NCI-H1436 (cell line): ENCODE measurements at regions not wholly inside any gene's neighbourhood (a gene's known extent, or its start where the extent isn't known, plus 50 kb on each side); places are given as distances from the start of the nearest gene placed in this dataset.
"Not testable (repeated sequence)": the region's sequence is repeated elsewhere in the genome, so short reads cannot be mapped to it uniquely, and the experiment has no call there.

Experiments used
- DNase-seq: peaks from one replicate; lab custom pipeline; 2025; lab: John Stamatoyannopoulos, UW

GRCh38 chrX:63179852-63180251 is 171.3 kb downstream of the SPIN4 start:
- not testable (repeated sequence) for DNase-seq

GRCh38 chrX:63176578-63176977 is 174.6 kb downstream of the SPIN4 start:
- DNase-seq, result not testable (repeated sequence)

DNA sequence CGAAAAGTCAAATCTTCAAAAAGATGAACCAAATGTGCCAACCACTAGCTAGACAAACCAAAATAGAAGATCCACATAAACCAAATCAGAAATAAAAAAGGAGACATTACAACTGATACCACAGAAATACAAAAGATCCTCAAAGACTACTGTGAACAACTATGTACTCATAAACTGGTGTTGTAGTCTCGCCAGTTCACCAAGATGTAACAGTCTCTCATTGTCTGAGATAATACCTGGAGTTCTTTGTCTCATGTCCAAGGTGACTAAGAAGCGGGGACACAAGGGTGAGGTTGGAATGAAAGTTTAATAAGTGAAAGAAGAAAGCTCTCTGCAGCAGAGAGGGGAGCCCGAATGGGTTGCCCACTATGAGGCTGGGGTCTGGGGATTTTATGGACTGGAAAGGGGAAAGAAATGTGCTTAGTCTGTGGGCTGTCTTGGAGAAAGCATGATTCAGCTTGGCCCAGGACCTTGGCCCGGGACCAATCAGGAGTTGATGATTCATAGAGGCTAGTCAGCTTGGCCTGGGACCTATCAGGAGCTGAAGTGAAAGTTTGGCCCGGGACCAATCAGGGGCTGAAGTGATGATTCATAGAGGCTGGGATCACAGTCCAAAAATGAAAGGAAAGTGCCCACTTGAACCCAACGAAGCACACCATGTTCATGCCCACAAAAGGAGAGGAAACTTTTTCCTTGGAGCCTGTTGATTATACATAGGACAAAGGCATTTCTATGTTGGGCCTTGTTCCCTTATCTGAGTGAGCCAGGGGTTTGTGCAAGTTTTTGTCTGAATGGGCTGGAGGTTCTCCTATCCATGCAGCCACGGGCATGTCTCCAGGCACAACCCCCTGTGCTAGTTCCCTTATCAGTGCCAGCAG is 177.1 kb downstream of the SPIN4 start:
- not testable (repeated sequence) for DNase-seq

DNA sequence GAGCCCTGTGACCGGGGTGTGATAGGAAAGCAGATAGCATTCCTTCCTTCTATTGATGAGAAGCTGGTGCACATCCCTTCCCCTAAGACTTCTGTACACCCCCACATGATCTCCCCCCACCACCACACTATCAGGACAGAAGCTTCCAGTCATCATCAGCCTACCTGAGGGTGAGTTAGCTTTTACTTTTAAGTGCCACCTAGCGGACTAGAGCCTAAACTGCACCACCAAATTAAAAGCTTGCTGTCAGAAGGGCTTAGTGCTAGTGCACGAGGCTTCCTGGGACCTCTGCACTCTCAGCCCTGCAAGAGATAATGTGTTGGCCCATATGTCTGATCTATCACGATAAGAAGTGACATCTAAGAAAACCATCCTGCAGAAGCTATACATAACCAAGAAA is 181.7 kb downstream of the SPIN4 start:
- not testable (repeated sequence) for DNase-seq

DNA sequence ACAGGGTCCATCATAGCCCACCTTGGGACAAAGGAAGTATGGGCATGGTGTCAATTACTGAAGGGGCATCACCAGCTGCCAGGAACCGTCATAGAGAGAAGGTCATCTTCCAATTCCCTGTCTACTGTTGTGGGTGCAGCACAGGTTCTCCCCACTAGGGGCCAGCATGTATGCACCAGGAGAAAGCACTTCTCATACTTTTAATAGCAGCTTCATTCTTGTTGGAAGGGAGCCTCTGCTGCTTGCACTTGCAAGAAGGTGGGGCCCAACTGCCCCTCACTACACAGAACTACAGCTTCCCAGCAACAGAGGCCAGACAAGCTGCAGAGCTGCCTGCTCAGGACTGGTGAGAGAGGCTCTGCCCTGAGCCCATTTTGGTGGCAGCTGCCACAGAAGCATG is 182.2 kb downstream of the SPIN4 start:
- not testable (repeated sequence) for DNase-seq

DNA sequence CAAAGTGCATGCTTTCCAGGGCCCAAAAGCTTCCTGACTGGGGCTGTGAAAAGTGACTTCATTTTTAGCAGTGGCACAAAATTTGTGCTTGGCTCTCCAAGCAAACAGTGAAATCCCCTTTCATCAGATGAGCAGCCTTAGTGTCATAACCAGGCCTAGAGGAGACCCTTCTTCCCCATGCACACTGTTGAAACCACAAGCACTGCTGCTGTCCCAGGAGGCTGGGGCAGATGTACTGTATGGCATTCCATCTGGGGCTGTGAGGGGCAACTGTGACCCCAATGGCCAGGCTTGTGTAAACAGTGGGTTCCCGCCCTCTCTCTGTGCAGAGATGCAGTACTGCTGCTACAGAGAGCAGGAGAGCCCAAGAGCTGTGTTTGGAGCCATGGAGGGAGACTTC is 184.1 kb downstream of the SPIN4 start:
- not testable (repeated sequence) for DNase-seq

DNA sequence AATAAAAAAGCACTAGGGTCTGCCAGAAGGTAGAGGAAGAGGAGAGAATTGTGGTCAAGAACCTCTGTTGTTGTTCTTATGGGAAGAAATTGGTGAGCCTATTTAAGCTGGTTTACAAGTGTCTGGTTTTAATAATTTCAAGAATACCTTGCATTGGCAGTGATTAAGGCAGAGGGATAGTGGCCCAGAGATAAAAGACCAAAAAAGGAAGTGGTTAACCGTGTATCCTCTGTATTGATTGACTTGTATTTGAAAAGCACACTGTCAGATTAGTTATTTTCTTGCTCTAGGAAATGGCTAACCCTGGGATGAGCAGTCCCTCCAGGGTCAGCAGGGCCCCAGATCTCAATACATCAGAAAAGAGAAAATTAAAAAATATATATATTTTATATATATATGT is 190.1 kb downstream of the SPIN4 start:
- not testable (repeated sequence) for DNase-seq

DNA sequence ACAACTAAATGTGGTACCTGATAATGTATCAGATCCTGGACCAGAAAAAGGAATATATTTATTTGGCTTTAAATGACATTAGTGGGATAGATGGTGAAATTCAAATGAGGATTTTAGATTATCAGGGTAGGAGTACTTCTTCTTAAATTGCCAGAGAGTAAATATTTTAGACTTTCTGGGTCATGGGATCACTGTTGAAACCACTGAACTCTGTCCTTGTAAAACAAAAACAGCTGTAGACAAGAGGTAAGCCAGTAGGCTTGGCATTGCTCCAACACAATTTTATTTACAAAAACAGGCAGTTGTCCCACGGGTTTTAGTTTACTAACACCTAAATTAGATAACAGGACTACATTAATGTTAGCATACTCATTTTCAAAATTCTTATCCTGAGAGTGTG is 190.8 kb downstream of the SPIN4 start:
- not testable (repeated sequence) for DNase-seq

DNA sequence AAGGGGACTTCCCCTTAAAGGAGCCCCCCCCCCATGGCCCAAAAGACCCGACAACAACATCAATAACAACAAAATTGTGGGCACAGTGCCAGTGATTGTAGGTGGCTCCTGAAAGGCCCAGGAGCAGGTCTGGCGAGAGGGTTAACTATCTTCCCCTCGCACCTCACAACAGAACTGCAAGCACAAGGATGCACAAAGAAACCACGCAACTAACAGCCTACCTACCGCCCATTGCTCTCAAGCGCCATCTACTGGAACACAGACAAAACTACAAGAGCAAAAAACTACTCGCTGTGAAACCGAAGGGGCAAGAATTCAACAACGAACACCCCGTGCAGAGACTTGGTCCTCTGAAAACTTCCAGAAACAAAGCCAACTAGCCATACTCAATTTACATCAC is 205.6 kb downstream of the SPIN4 start:
- DNase-seq, result not testable (repeated sequence)

DNA sequence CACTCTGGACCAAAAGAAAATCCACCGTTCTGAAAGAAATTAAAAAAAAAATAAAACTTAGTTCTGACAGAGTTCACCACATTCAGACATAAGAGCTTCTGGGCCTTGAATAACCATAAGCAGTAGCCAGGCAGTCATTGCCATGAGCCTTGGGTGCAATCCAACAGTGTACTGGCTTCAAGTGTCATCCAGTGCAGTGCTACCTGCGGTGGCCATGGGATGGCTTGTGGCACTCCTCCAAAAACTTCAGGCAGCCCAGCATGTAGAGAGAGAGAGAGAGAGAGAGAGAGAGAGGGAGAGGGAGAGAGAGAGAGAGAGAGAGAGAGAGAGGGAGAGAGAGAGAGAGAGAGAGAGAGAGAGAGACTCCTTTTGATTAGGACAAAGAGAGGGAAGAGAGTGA is 208.5 kb downstream of the SPIN4 start:
- DNase-seq, result not testable (repeated sequence)

- not testable (repeated sequence) for DNase-seq
These were observed 215.3 kb downstream of the SPIN4 start for GRCh38 chrX:63135859-63136258.

GRCh38 chrX:63128509-63128908 is 222.6 kb downstream of the SPIN4 start:
- no peak for DNase-seq

GRCh38 chrX:63115196-63115595 is 235.9 kb downstream of the SPIN4 start:
- no peak for DNase-seq

GRCh38 chrX:63101879-63102620 is 249.1 kb downstream of the SPIN4 start:
- no peak for DNase-seq

DNA sequence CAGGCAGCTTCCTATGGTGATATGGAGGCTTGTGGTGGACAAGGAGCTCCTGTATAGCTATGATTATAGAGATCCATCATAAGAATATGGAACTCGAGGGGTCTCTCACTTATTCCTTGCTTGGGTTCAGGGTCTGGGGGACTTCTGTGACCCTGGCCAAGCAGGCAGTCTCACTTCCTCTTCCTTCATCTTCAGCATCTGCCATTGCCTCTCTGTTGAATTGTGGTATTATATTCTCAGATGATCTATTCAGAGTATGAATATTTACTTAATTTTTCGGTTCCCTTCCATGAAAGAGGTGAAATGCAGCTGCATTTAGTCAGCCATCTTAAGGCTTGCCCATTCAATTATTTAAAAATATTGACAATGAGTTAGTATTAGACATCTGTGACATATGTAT is 292.9 kb downstream of the SPIN4 start:
- DNase-seq, result no peak

DNA sequence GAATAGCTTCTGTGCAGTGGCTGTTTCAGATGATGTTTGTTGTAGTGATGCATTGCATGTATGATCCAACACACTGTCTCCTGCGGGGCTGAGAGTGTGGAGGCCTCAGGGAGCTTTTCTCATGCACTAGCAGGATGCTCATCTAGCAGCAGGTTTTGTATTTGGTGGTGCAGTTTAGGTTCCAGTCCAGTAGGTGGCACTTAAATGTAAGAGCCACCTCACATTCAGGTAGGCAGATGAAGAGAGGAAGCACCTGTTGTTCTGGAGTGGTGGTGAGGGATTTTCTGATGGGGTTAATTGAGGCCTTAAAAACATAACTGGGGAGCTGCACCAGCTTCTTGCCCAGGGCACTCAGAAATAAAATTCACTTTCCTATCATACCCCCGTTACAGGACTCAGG is 300.9 kb downstream of the SPIN4 start:
- DNase-seq, result peak; percentile 2

DNA sequence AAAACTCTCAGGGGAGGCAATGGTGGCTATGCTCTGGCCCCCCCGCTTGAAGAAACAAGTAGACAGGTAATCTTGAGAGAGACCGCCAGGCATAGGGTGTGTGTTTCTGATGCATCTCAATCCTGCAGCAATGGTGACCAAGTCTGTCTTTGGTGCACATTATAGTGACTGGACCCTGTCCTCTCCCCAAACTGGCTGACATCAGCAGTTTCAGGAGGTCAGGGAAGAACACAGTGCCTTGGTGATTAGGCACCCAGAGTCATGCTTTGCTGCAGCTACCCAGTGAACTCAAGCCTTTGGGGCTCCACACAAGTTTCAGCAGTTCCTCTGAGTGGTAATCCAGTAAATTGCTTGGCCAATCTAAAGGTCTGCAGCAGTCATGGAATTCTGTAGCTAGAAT is 318.3 kb downstream of the SPIN4 start:
- DNase-seq, result no peak

GRCh38 chrX:63013549-63013948 is 337.6 kb downstream of the SPIN4 start:
- DNase-seq, result no peak

DNA sequence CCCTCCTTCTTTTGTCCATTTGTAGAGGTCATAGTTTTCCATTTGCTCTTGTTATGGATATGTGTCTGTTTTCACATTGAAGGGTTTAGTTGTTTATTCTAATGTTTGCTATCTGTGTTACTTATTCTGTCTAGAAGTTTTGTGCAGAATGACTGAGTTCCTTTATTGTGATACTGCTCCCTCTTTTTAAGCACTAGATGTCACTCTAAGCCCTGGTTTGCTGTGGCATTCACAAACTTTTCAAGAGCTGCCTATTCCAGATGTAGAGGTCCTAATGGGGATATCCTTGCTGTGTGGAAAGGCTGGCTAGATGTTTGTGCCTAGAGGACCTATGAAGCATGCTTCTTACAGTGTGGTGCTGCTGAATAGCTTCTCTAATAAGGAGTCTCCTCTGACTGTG is 338.6 kb downstream of the SPIN4 start:
- no peak for DNase-seq

GRCh38 chrX:63000196-63000595 is 350.9 kb downstream of the SPIN4 start:
- DNase-seq, result not testable (repeated sequence)
